Muscle layer of colon (tissue), 2 donors: ENCODE measurements at regions not wholly inside any gene's neighbourhood (a gene's known extent, or its start where the extent isn't known, plus 50 kb on each side); places are given as distances from the start of the nearest gene placed in this dataset.
"Not testable (repeated sequence)": the region's sequence is repeated elsewhere in the genome, so short reads cannot be mapped to it uniquely, and the experiment has no call there.

Experiments
- H3K27ac ChIP-seq: one replicate; pipeline ENCODE4 v1.7.0; 2013; ENCODE audit warnings: low read depth, mild to moderate bottlenecking, low read length, moderate library complexity
- H3K27me3 ChIP-seq, 2 donors: one replicate each; pipeline ENCODE4 v1.7.0; 2013; ENCODE audit warnings: low read length in 2 of 2, mild to moderate bottlenecking in 2 of 2; ENCODE audit not compliant: insufficient read depth in 2 of 2, control insufficient read depth in 1 of 2
- H3K36me3 ChIP-seq: one replicate; pipeline ENCODE4 v1.7.0; 2013; ENCODE audit warnings: mild to moderate bottlenecking, low read length; ENCODE audit not compliant: insufficient read depth
- H3K4me1 ChIP-seq: one replicate; pipeline ENCODE4 v1.7.0; 2013; ENCODE audit warnings: mild to moderate bottlenecking, low read length; ENCODE audit not compliant: insufficient read depth
- H3K4me3 ChIP-seq, 2 donors: one replicate each; pipeline ENCODE4 v1.7.0; 2013; ENCODE audit warnings: low read length in 2 of 2, low read depth in 1 of 2, mild to moderate bottlenecking in 1 of 2, moderate library complexity in 1 of 2
- H3K9ac ChIP-seq: one replicate; pipeline ENCODE4 v1.7.0; 2013; ENCODE audit warnings: low read length
- H3K9me3 ChIP-seq: one replicate; pipeline ENCODE4 v1.7.0; 2013; ENCODE audit warnings: mild to moderate bottlenecking, low read length
- donor health status: abdominal sarcoma.
- donor health status: Adenocarcinoma of cecum.

- Histone ChIP-seq H3K4me1 (no peaks in the 10 kb centered on the region), H3K27me3 (no peaks in the 10 kb centered on the region), H3K4me3 (no peak overlapping the region), H3K36me3 (no peaks in the 10 kb centered on the region), H3K9ac (no peak overlapping the region), H3K9me3 (no peaks in the 10 kb centered on the region), H3K27ac (no peak overlapping the region)
Measured at GRCh38 chr14:86086962-86087361, 557.0 kb downstream of the FLRT2 start.

- Histone ChIP-seq H3K4me1 (no peaks in the 10 kb centered on the region), H3K36me3 (no peaks in the 10 kb centered on the region), H3K4me3 (no peak overlapping the region), H3K27ac (no peak overlapping the region), H3K27me3 (no peaks in the 10 kb centered on the region), H3K9ac (no peak overlapping the region), H3K9me3 (no peaks in the 10 kb centered on the region)
Measured at GRCh38 chr14:86084097-86084496, 554.2 kb downstream of the FLRT2 start.

GRCh38 chr14:86083616-86084015, 553.7 kb downstream of the FLRT2 start:
- Histone ChIP-seq H3K27ac (no peak overlapping the region), H3K4me3 (no peak overlapping the region), H3K4me1 (no peaks in the 10 kb centered on the region), H3K9me3 (no peaks in the 10 kb centered on the region), H3K36me3 (no peaks in the 10 kb centered on the region), H3K27me3 (no peaks in the 10 kb centered on the region), H3K9ac (no peak overlapping the region)

- Histone ChIP-seq H3K9ac (no peak overlapping the region), H3K9me3 (no peaks in the 10 kb centered on the region)
Measured at GRCh38 chr14:86072116-86072894, 542.4 kb downstream of the FLRT2 start.

GRCh38 chr14:86066651-86067050, 536.7 kb downstream of the FLRT2 start:
- no peak overlapping the region for H3K27ac ChIP-seq
- H3K4me1 ChIP-seq: no peaks in the 10 kb centered on the region
- no peaks in the 10 kb centered on the region for H3K9me3 ChIP-seq
- H3K4me3 ChIP-seq: no peak overlapping the region
- no peaks in the 10 kb centered on the region for H3K27me3 ChIP-seq
- no peaks in the 10 kb centered on the region for H3K36me3 ChIP-seq
- no peak overlapping the region for H3K9ac ChIP-seq

More at GRCh38 chr14:86072116-86072894, 542.4 kb downstream of the FLRT2 start:
- Histone ChIP-seq H3K27me3 (no peaks in the 10 kb centered on the region), H3K27ac (no peak overlapping the region), H3K36me3 (no peaks in the 10 kb centered on the region), H3K4me3 (no peak overlapping the region), H3K4me1 (no peaks in the 10 kb centered on the region)

GRCh38 chr14:86065407-86065806, 535.5 kb downstream of the FLRT2 start:
- H3K27ac ChIP-seq: no peak overlapping the region
- H3K27me3 ChIP-seq: no peaks in the 10 kb centered on the region
- H3K4me3 ChIP-seq: no peak overlapping the region
- H3K9me3 ChIP-seq: no peaks in the 10 kb centered on the region
- H3K4me1 ChIP-seq: no peaks in the 10 kb centered on the region
- no peak overlapping the region for H3K9ac ChIP-seq
- no peaks in the 10 kb centered on the region for H3K36me3 ChIP-seq

- not testable (repeated sequence) for H3K9ac ChIP-seq, H3K4me1 ChIP-seq, H3K36me3 ChIP-seq, H3K27me3 ChIP-seq, H3K4me3 ChIP-seq, H3K9me3 ChIP-seq, H3K27ac ChIP-seq
Measured at GRCh38 chr14:86064595-86064994, 534.7 kb downstream of the FLRT2 start.

GRCh38 chr14:86057018-86057667, 527.2 kb downstream of the FLRT2 start:
- Histone ChIP-seq H3K27ac (no peak overlapping the region), H3K9me3 (no peaks in the 10 kb centered on the region), H3K9ac (no peak overlapping the region), H3K36me3 (no peaks in the 10 kb centered on the region), H3K4me3 (no peak overlapping the region), H3K4me1 (no peaks in the 10 kb centered on the region), H3K27me3 (no peaks in the 10 kb centered on the region)

- Histone ChIP-seq H3K27ac (no peak overlapping the region), H3K4me1 (no peaks in the 10 kb centered on the region), H3K4me3 (no peak overlapping the region), H3K27me3 (no peaks in the 10 kb centered on the region), H3K36me3 (no peaks in the 10 kb centered on the region), H3K9me3 (no peaks in the 10 kb centered on the region), H3K9ac (no peak overlapping the region)
Measured at GRCh38 chr14:86055512-86056075, 525.6 kb downstream of the FLRT2 start.

- Histone ChIP-seq H3K9ac (no peak overlapping the region), H3K4me3 (no peak overlapping the region), H3K27me3 (no peaks in the 10 kb centered on the region), H3K9me3 (no peaks in the 10 kb centered on the region), H3K4me1 (no peaks in the 10 kb centered on the region), H3K27ac (no peak overlapping the region), H3K36me3 (no peaks in the 10 kb centered on the region)
Measured at GRCh38 chr14:86052868-86053267, 522.9 kb downstream of the FLRT2 start.

- Histone ChIP-seq H3K4me3 (no peak overlapping the region), H3K27me3 (no peaks in the 10 kb centered on the region)
Measured at GRCh38 chr14:86050757-86051156, 520.8 kb downstream of the FLRT2 start.

More at GRCh38 chr14:86050757-86051156, 520.8 kb downstream of the FLRT2 start:
- Histone ChIP-seq H3K9me3 (no peaks in the 10 kb centered on the region), H3K9ac (no peak overlapping the region), H3K36me3 (no peaks in the 10 kb centered on the region), H3K4me1 (no peaks in the 10 kb centered on the region), H3K27ac (no peak overlapping the region)
